Panc1 (cell line): ENCODE measurements at regions not wholly inside any gene's neighbourhood (a gene's known extent, or its start where the extent isn't known, plus 50 kb on each side); places are given as distances from the start of the nearest gene placed in this dataset.

ENCODE experiments used
- ATAC-seq: fragments of 200-7000 bp; cut with Tn5 transposase; 2 replicates; pipeline ENCODE4 v1.9.1; 2020; ENCODE audit warnings: mild to moderate bottlenecking, moderate library complexity
- BruUV-seq: library from RNA; stranded (reverse); fragments of 400-500 nt; replicated peaks from 2 replicates; lab custom pipeline; 2021; lab: Mats Ljungman, UMichigan
- CTCF ChIA-PET: fragments of 300-600 bp; sonication (Branson Sonifier 250); formaldehyde crosslinking; loops from one replicate; lab custom pipeline; 2022; ENCODE audit warnings: antibody characterized with exemption; lab: Charles Lee
- POLR2A ChIA-PET: fragments of 300-600 bp; sonication (Branson Sonifier 250); formaldehyde crosslinking; loops from one replicate; lab custom pipeline; 2022; ENCODE audit warnings: antibody characterized with exemption; lab: Charles Lee
- DNase-seq: peaks from one replicate; pipeline ENCODE4 v3.0.0-alpha.2; 2010; ENCODE audit warnings: low read depth, low spot score
- H3K27ac ChIP-seq: 2 replicates; pipeline ENCODE4 v1.5.1; 2011; ENCODE audit warnings: mild to moderate bottlenecking, low read length, inconsistent platforms
- H3K27me3 ChIP-seq: fragments of 200-500 bp; sonication (Bioruptor generic); 2 replicates; pipeline ENCODE4 v1.6.0; 2014; ENCODE audit warnings: low read length, inconsistent platforms; ENCODE audit not compliant: control insufficient read depth, insufficient read depth
- H3K36me3 ChIP-seq: fragments of 200-500 bp; sonication (Bioruptor generic); 2 replicates; pipeline ENCODE4 v1.5.1; 2014; ENCODE audit warnings: inconsistent platforms, mild to moderate bottlenecking, low read length, moderate library complexity; ENCODE audit not compliant: control insufficient read depth, insufficient read depth
- H3K4me1 ChIP-seq: 2 replicates; pipeline ENCODE4 v1.5.1; 2011; ENCODE audit warnings: inconsistent platforms, mild to moderate bottlenecking, low read length, moderate library complexity; ENCODE audit not compliant: control insufficient read depth, insufficient read depth
- H3K4me3 ChIP-seq, 2 experiments: 2 replicates each; pipeline ENCODE4 v1.5.1; 2011 to 2012; ENCODE audit warnings: low read depth in 2 of 2, low read length in 2 of 2, mild to moderate bottlenecking in 2 of 2, inconsistent platforms in 1 of 2, moderate library complexity in 1 of 2
- H3K9me3 ChIP-seq: fragments of 200-500 bp; sonication (Bioruptor generic); 2 replicates; pipeline ENCODE4 v1.5.1; 2014; ENCODE audit warnings: low read depth, mild to moderate bottlenecking, inconsistent platforms, low read length, moderate library complexity; ENCODE audit not compliant: control insufficient read depth, insufficient read depth
- POLR2AphosphoS5 ChIP-seq: IDR thresholded peaks from 2 replicates; pipeline ENCODE4 v1.6.1; 2012; ENCODE audit warnings: mild to moderate bottlenecking, low read depth, low read length, moderate library complexity
- SIN3A ChIP-seq: IDR thresholded peaks from 2 replicates; pipeline ENCODE4 v1.6.1; 2012; ENCODE audit warnings: low read depth, mild to moderate bottlenecking, low read length, moderate library complexity, borderline replicate concordance; ENCODE audit not compliant: insufficient read depth
- TCF7L2 ChIP-seq: IDR thresholded peaks from 2 replicates; pipeline ENCODE4 v1.6.1; 2011; ENCODE audit warnings: mild to moderate bottlenecking, low read depth, low read length, inconsistent platforms
- in situ Hi-C: cut with HindIII; loops from 2 replicates; pipeline ENCODE4 v1.10.0; 2016; ENCODE audit warnings: low sequenced_read_pairs, low pct_unique_long_range_greater_than_20kb
- intact Hi-C: fragments of 100-400 bp; cut with micrococcal nuclease; formaldehyde crosslinking; loops from one replicate; pipeline ENCODE4 v1.10.0; 2022; ENCODE audit not compliant: unreplicated experiment
- TF ChIP-seq, protein P1 (sequence below), 2 experiments: IDR thresholded peaks; 2 replicates each; pipeline ENCODE4 v1.6.1; 2011 to 2012; ENCODE audit warnings: low read depth in 2 of 2, control low read depth in 1 of 2, low read length in 1 of 2, mild to moderate bottlenecking in 1 of 2, moderate library complexity in 1 of 2; ENCODE audit not compliant: insufficient read depth in 1 of 2
- TF ChIP-seq, protein P2 (sequence below): fragments of 450-650 bp; IDR thresholded peaks from 2 replicates; pipeline ENCODE4 v1.5.1; 2017; ENCODE audit warnings: mild to moderate bottlenecking

DNA sequence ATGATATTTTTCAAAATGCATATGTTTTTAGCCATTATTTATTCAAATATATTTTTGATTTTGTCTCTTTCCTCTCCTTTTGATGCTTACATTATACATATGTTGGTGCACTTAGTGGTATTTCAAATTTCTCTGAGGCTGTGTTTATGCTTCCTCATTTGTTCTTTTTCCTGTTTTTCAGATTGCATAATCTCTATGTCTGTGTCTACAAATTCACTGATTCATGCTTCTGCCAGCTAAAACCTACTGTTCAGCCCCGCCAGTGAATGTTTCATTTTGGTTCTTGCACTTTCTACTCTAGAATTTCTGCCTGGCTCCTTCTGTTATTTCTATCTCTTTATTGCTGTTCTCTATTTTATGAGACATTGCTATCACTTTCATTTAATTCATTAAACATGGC, 951.7 kb upstream of the CNTNAP5 start:
- CTCF ChIA-PET = no interaction called here
- TF ChIP-seq, protein P1, sequence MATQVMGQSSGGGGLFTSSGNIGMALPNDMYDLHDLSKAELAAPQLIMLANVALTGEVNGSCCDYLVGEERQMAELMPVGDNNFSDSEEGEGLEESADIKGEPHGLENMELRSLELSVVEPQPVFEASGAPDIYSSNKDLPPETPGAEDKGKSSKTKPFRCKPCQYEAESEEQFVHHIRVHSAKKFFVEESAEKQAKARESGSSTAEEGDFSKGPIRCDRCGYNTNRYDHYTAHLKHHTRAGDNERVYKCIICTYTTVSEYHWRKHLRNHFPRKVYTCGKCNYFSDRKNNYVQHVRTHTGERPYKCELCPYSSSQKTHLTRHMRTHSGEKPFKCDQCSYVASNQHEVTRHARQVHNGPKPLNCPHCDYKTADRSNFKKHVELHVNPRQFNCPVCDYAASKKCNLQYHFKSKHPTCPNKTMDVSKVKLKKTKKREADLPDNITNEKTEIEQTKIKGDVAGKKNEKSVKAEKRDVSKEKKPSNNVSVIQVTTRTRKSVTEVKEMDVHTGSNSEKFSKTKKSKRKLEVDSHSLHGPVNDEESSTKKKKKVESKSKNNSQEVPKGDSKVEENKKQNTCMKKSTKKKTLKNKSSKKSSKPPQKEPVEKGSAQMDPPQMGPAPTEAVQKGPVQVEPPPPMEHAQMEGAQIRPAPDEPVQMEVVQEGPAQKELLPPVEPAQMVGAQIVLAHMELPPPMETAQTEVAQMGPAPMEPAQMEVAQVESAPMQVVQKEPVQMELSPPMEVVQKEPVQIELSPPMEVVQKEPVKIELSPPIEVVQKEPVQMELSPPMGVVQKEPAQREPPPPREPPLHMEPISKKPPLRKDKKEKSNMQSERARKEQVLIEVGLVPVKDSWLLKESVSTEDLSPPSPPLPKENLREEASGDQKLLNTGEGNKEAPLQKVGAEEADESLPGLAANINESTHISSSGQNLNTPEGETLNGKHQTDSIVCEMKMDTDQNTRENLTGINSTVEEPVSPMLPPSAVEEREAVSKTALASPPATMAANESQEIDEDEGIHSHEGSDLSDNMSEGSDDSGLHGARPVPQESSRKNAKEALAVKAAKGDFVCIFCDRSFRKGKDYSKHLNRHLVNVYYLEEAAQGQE (IDR thresholded peaks at IDR 0.05; ENCODE audit: insufficient read depth in 1 of 2, low read depth in 2 of 2, low read length in 1 of 2) = no peak
- TF ChIP-seq SIN3A (no peak), TCF7L2 (no peak), POLR2AphosphoS5 (no peak)
- TF ChIP-seq, protein P2, sequence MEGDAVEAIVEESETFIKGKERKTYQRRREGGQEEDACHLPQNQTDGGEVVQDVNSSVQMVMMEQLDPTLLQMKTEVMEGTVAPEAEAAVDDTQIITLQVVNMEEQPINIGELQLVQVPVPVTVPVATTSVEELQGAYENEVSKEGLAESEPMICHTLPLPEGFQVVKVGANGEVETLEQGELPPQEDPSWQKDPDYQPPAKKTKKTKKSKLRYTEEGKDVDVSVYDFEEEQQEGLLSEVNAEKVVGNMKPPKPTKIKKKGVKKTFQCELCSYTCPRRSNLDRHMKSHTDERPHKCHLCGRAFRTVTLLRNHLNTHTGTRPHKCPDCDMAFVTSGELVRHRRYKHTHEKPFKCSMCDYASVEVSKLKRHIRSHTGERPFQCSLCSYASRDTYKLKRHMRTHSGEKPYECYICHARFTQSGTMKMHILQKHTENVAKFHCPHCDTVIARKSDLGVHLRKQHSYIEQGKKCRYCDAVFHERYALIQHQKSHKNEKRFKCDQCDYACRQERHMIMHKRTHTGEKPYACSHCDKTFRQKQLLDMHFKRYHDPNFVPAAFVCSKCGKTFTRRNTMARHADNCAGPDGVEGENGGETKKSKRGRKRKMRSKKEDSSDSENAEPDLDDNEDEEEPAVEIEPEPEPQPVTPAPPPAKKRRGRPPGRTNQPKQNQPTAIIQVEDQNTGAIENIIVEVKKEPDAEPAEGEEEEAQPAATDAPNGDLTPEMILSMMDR = no peak
- DNase-seq (no peak), ATAC-seq (no peak)
- Histone ChIP-seq H3K4me1 (no peaks in the 10 kb centered on the region), H3K27me3 (no peaks in the 10 kb centered on the region), H3K4me3 (no peak overlapping the region), H3K36me3 (no peaks in the 10 kb centered on the region), H3K9me3 (no peaks in the 10 kb centered on the region), H3K27ac (no peak overlapping the region)
- no TSS peak for BruUV-seq
- POLR2A ChIA-PET = no interaction called here
- in situ Hi-C loops (no loop called here), intact Hi-C loops (no loop called here)

DNA sequence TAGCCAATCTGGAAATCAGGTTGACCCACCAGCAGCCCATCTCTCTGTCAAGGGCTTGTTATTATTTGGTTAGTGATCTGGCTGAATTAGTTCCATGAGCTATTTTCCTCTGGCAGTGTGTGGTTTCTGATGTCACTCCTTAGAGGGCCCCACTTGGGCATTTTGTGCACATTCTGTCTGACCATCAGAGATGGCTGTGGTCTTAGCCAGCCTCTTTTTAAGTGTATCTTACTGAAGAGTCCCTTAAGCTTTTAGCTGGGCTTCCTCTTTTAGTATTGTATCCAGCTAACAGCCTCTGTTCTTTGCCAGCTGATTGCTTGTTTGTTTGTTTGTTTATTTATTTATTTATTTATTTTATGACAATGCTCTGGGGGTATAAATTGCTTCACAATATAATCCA, 951.1 kb upstream of the CNTNAP5 start:
- no peak for ATAC-seq
- no TSS peak for BruUV-seq
- no peaks in the 10 kb centered on the region for H3K9me3 ChIP-seq
- DNase-seq = no peak
- TF ChIP-seq, protein P2 = no peak
- TF ChIP-seq SIN3A = no peak
- TF ChIP-seq POLR2AphosphoS5 = no peak
- TF ChIP-seq TCF7L2 = no peak
- TF ChIP-seq, protein P1 (IDR thresholded peaks at IDR 0.05; ENCODE audit: insufficient read depth in 1 of 2, low read depth in 2 of 2, low read length in 1 of 2) = no peak
- no peaks in the 10 kb centered on the region for H3K36me3 ChIP-seq
- intact Hi-C loops = no loop called here
- H3K27me3 ChIP-seq = no peaks in the 10 kb centered on the region
- POLR2A ChIA-PET = no interaction called here
- no peak overlapping the region for H3K27ac ChIP-seq
- CTCF ChIA-PET = no interaction called here
- H3K4me1 ChIP-seq = no peaks in the 10 kb centered on the region
- in situ Hi-C loops = no loop called here
- H3K4me3 ChIP-seq = no peak overlapping the region
